NCI-H2107 treated with DMSO at 0.1 percent for 48 hours (cell line): ENCODE measurements at regions not wholly inside any gene's neighbourhood (a gene's known extent, or its start where the extent isn't known, plus 50 kb on each side); places are given as distances from the start of the nearest gene placed in this dataset.
"Not testable (repeated sequence)": the region's sequence is repeated elsewhere in the genome, so short reads cannot be mapped to it uniquely, and the experiment has no call there.

Source experiments
- DNase-seq: peaks from one replicate; lab custom pipeline; 2025; ENCODE audit not compliant: unreplicated experiment; lab: John Stamatoyannopoulos, UW

DNA sequence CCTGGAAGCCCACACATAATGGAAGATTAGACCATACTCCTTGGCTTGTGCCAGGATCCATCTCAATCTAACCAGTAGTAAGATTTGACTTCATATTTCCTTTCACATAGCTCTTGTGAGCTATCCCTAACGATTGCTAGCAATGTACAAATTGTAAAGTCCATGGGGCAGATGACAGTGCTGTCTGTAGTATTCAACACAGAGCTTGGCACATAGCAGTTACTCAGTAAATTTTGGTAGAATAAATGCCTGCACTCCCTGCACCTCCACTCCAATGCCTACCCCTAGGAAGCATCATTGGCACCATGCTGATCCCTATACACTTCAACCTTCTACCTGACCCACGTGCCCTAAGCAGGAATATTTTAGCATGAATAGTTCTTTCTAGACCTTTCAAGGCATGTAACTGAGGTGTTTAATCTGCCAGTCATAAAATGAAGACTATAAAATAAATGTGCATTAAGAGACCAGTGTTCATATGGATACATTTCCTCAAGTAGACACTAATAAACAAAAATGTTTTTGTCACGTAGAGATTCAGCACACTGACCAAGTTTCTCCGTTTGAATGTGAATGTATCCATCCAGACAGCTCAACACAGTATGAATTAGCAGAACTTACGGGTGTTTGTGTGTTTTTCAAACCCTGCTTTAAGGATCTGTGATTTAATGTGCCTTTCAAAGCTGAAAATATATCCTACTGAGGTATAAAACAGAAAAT is 98.8 kb downstream of the BMP4 start:
- no peak for DNase-seq

DNA sequence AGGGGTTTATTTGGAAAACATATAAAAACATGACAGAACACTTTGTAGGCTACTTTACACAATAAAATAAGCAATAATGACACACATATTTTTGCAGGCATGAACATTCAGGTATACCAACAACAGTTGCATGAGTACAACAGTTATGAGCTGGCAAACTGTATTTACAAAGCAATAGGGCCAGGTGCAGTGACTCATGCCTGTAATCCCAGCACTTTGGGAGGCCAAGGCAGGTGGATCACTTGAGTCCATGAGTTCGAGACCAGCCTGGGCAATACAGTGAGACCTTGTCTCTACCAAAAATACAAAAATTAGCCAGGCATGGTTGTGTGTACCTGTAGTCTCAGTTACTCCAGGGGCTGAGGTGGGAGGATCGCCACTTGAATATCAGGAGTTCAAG is 101.1 kb downstream of the BMP4 start:
- no peak for DNase-seq

DNA sequence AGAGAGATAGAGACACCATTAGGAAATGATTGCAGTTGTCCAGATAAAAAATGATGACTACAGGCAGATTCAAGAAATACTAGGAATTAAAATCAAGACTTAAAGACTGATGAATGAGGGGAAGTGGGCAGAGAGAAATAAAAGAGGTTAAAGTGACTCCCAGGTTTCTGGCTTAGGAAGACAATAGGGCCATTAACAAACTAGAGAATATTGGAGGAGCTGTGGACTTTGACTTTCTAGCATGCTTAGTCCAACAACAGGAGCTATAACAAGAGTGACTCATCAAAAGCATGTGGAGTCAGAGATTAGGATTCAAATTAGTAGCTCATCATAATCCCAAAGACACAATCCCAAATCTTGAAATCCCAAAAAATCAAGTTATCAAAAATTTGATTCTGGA is 101.5 kb downstream of the BMP4 start:
- DNase-seq: no peak

DNA sequence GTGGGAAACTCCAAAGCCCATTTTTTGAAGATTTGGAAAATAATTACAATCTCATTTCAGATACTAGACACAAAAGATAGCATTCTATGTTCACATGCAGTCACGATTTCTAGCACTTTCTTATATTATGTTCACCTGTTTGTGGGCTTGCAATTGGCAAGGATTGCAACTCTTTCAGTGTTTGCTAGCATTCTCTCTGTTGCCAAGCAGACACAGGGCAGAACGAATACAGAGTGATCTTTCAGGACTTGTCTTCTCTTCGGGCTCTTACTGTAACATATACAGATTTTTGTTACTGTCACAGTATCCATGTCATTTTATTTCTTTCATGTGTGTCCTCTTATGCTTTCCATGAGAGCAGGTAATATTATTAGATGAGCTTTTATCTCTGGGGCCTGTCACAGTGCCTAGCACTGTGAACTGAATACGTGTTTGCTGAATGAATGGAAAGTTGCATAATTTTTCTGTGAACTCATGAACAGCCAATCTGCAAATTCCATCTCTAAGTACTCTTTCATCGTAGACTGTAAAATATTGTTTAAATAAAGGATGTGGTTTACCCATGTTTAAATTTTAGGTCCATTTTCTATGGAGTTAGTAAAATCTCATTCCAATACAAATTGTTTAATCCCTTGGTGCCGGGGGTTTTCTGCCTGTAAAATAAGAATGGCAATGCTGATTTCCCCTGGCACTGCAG is 105.1 kb downstream of the BMP4 start:
- DNase-seq: no peak

DNA sequence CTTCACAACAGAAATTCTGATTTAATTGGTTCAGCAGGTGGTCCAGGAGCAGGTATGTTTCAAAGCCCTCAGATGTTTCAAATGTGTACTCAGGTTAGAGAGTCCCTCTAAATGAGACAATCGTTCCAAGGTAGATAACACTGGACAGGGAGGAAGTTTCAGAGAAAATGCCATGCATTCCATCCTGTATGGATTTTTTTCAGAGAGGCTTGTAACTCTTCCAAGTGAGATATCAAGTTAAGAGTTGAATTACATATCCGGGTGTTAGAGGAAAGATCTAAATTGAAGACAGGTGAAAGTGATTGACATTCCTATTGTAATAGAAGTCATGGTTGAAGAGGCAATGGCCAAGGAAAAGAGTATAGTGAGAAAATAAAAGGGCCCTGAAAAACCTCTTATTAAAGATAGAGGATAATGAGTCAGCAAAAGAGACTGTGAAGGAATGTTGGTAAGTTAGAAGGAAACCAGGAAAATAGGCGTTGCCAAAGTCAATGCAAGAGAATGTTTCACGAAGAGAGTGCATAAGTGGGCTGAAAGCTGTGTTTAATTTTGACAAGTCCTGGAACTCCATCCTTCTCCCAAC is 105.8 kb downstream of the BMP4 start:
- no peak for DNase-seq

DNA sequence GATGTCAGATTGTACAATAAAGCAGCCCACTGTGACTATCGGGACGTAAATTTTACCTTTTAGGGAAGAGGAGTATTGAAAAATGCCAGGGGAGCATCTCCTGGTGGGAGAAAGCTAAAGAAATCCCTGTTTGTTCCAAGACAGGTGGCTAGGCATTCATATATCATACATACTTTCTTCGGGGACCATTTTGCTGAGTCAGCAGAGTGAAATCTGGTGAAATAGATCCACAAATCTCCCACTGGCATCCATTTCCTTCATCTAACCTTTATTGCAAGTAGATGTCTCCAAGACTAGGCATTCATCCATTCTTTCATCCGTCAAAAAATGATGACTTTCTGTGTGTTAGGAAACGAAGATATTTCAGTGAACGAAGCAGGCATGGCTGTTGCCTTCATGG is 107.1 kb downstream of the BMP4 start:
- no peak for DNase-seq

DNA sequence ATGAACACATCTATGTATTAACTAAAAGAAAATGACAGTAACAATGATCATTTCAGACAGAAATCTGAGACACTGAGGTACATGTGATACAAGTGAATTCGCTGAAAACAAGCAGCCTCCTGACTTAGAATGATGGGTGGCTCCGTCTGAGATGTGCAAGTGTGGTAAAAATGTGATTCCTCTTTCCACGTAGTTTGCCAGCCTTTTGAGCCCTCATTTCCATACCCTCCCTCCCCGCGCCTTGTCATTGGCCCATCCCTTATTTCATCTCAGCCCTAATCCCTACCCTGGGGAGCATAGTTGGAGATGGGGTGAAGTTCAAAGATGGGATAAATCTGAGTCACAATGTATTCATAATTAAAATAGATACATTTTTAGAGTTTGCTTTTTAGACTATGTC is 107.8 kb downstream of the BMP4 start:
- DNase-seq: no peak

DNA sequence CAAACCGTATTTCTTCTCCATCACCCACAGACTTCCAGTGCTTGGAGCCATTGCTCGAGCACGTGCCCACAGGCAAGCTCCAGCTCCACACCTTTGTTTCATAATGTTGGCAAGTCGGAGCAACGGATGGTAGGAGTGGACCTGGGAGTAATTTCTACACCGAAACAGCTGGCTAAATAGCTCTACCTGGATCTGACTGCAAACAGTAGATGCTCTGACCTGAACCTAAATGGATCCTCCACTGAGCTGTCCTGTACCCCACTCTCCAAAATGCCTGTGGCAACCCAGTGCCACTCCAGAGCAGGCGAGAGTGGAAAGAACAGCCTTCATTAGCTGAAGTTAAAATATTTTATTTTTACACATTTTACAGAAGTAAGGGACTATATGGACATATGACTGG is 108.7 kb downstream of the BMP4 start:
- no peak for DNase-seq

DNA sequence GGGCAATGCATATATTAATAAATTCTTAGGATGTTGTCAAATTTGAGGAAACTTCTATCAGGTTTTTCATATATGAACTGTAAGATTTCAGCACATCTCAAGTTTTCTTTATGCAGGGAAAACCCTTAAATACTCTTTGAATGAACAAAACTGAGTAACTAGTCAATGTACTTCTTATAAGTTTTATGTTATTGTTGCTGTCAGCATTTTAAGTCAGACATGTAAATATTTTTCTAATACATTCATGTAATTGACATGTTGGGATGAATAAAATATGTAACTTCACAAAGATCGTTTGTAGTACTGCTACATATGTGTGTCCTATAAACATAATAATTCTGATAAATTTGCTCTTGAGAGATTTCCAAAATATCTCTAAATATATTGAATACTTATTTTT is 109.6 kb downstream of the BMP4 start:
- DNase-seq: no peak

DNA sequence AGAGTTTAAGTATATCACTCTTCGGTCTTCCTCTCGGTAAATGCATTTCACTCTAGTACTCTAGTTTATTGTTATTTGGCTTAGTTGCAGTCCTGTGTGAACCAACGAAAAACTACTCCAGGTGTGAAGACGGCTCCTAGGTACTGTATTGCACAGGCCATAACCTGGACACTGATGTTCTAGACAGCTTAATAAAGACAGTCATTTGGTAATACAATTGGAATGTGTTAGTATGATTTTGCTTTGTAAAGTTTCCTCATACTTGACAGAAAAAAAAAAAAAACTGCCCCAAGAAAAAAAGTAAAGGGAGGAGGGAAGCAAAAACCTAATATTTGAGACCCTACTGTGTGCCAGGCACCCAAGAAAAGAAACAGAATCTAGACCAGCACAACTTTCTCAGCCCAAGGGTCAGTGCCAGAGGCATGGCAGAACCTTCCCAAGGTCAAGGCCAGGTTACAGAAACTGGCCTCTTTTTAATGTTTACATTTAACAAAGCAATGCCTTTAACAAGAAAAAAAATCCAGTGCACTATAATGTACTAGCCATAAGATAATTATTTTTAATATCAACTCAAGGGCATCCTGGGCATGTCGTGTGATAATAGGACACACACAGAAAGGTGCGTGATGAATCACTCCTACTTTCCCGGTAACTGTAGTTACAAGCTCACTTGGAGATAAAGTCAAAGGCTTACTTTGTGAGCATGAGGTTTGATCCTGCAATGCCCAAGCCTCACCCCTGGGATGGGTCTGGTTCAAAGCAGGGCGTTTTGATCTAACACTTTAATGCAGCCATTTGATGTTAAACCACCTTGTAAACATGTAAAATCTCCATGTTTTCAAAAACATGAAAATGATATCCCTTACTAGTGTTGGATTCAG is 110.6 kb downstream of the BMP4 start:
- no peak for DNase-seq

DNA sequence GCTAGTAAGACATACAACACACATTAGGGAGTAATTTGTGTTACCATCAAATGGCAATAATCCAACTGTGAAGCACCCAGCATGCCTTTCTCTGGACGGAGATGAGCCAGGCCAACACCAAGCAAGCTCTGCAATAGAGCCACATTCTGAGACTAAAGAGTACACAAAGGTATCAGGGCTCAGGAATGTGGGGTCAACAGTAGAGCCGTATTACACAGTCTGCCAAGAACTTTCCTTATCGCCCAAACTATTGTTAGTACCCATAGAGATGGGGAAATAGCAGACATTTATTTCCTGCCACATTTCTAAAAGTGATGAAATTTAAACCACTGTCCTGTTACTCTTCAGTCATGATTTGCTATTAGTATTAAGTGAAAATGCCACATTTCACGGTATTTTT is 113.7 kb downstream of the BMP4 start:
- DNase-seq: no peak

DNA sequence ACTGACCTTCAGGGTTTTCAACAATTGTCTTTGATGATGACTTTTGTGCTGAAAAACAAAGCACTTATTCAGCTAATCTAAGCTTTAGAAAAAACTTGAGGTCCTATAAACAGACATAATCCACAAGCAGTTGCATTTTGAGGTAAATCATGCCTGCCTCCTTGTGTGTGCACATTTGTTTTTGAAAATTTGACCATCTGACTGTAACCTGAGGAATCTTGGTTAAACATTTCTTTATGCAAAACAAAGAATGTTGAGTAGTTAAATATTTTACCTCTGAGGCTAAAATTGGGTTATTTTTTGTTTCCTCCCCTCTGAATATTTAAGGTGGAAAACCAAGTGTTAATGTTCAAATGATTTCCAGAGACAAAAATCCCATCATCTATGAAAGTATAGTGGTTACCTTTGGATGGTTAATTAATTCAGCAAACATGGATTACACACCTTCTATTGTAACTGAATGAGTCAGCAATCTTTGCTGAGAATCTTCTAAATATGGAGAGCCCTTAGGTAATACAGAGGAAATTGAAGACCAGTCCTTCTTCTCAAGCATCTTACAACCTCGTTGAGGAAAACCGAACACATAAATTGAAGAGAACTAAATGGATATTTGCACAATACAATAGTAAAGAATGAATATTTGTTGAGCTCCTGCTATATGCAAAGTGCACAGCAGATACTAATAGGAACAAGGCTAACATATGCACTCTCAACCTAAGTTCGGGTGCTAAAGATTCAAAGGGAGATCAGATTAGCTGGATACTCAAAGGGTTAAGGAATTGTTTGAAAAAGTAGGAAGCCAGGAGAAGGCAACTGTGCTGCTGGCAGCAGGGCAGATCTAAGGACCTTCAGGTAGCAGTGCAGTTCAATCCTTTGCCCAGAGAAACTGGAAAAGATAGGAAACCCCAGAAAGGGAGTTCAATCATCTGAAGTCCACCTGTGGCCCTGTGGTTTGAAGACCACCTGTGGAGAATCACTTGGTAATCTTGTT is 115.2 kb downstream of the BMP4 start:
- no peak for DNase-seq

DNA sequence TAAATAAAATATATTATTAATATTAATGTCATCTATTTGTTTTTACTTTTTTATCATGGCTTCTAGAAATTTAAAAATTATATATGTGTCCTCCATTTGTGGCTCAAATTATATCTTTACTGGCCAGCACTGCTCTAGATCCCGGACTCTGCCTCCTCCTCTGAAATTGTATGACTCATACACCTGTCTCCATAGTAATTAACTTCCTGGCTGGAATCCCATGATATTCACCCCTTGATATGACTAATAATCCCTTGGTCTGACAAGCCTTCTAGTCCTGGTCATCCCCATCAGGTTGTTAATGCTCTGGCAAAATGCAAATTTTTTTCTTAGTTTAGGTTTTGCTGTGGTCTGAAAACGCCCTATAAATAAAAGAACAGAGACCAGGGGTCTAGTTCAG is 116.2 kb downstream of the BMP4 start:
- DNase-seq: no peak

DNA sequence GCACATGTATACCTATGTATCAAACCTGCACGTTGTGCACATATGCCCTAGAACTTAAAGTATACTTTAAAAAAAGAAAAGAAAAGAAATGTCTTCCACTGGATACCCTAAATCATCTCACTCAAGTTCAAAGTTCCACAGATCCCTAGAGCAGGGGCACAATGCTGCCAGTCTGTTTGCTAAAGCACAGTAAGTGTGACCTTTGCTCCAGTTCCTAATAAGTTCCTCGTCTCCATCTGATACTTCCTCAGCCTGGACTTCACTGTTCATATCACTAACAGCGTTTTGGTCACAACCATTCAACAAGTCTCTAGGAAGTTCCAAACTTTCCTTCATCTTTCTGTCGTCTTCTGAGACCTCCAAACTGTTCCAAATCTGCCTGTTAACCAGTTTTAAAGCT is 118.3 kb downstream of the BMP4 start:
- DNase-seq: no peak

DNA sequence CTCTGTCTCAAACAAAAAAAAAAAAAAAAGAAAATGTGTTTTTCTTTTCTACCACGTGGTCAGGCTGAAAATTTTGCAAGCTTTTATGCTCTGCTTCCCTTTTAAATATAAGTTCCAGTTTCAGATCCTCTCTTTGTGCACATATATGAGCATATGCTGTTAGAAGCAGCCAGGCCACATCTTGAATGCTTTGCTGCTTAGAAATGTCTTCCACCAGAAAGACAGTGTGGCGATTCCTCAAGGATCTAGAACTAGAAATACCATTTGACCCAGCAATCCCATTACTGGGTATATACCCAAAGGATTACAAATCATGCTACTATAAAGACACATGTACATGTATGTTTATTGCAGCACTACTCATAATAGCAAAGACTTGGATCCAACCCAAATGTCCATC is 119.0 kb downstream of the BMP4 start:
- DNase-seq: not testable (repeated sequence)

DNA sequence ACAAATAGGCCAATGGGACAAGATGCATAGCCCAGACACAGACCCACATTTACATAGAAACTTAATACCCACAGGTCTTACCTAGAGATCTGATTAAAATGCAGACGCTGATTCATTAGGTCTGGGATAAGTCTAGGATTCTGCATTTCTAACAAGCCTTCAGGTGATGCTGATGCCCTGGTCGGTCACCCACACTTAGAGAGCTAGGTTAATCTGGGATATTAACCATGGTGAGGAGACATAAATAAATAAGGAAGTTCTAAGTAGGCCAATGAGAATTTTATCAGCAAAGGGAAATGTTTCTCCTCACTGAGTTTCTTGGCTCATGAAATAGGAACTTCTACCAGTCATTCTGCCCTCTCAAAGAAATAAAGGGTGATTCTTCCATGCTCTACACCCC is 120.1 kb downstream of the BMP4 start:
- DNase-seq: no peak

DNA sequence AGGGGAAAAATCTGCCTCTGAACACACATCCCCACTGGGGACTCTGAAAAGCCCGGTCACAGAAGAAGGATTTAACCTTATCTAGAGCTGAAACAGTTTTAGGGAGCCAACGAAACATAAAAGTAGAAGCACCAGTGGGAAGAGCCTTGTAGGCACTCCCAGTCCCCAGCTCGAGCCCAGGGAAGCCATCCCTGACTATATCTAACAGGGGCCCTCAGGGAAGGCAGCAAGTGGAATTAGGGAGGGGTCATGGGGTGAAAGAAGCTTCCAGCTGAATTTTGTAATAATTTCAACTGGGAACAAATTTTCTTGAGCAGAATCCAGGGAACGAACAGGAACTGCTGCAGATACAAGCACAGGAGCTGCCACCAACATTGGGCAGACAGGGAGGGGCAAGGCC is 127.8 kb downstream of the BMP4 start:
- no peak for DNase-seq

DNA sequence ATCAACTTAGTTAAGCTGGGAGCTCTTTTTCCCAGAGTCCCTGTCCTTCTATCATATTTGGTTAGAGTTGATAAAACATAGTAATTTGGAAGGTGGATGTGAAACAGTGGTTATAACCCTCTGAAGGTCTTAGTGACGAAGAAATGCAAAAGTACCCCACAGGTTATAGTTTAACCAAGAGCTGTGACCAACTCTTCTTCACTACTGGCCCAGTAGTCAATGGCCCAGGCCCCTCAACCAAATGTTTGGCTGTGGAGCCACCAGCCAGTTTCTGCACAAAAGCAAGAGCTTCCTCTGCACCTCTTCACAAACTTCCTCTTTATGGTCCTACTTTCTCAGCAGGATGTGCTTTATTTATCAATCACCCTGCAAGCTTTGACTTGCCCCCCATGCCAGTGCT is 132.6 kb downstream of the BMP4 start:
- DNase-seq: no peak

DNA sequence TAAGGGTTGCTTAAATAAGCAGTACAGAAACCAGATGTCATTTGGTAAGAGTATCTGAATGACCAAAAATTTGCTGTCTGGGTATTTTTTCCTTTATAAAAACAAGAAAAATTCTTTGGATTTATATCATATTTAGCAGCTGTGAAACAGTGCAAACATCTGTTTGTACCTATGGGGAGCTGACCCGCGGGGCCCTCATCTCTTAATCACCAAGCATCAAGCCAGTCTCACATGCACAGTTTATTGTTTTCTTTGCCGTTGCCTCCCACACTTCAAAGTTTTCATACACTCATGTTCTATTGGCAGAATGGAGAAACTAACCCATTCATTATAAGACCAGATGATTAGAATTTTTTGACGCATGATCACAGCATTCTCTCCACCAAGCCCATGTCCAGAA is 142.2 kb downstream of the BMP4 start:
- no peak for DNase-seq

DNA sequence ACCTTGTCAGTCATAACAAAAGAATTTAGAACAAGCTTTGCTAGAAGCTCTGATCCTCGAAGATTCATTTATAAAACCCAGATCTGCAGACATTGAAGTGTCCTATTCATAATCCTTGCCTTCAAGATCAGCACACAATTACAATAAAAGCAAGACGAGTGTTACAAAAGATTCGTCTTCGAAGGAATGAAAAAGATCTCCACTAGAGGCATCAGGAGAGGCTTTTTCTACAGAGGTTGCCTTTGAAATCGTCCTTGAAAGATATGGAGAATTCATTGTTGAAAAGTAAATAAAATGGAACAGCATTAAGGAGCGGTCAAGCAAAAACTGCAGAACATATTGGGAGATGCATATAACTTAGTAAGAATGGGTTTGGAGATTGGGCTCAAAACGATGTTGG is 146.4 kb downstream of the BMP4 start:
- DNase-seq: no peak
